HEK293 (cell line): ENCODE measurements at regions not wholly inside any gene's neighbourhood (a gene's known extent, or its start where the extent isn't known, plus 50 kb on each side); places are given as distances from the start of the nearest gene placed in this dataset.
"Not testable (repeated sequence)": the region's sequence is repeated elsewhere in the genome, so short reads cannot be mapped to it uniquely, and the experiment has no call there.

Experiments used
- CTCF ChIA-PET: fragments of 350-600 bp; formaldehyde crosslinking; extraction: SDS; loops from one replicate; lab custom pipeline; 2021; ENCODE audit warnings: antibody characterized with exemption; lab: Yijun Ruan, JAX
- POLR2A ChIA-PET: fragments of 300-600 bp; formaldehyde crosslinking; extraction: SDS; loops from one replicate; lab custom pipeline; 2020; ENCODE audit warnings: antibody characterized with exemption, inconsistent platforms; lab: Yijun Ruan, JAX
- H3K27ac ChIP-seq: fragments of 200-500 bp; sonication (Bioruptor generic); 2 replicates; pipeline ENCODE4 v1.5.1; 2014; ENCODE audit warnings: low read depth, low read length, control low read depth, inconsistent platforms; ENCODE audit errors: extremely low read depth
- H3K36me3 ChIP-seq, 2 experiments: fragments of 200-500 bp in 1 of 2; sonication (Bioruptor generic) in 1 of 2; 1 replicate in 1 of 2; 2 replicates in 1 of 2; pipeline ENCODE4 v1.5.1; 2014 to 2017; ENCODE audit warnings: inconsistent platforms in 2 of 2, low read length in 2 of 2; ENCODE audit not compliant: control insufficient read depth in 2 of 2, insufficient read depth in 1 of 2
- H3K4me1 ChIP-seq: fragments of 200-500 bp; sonication (Bioruptor generic); 2 replicates; pipeline ENCODE4 v1.5.1; 2014; ENCODE audit warnings: mild to moderate bottlenecking, low read length, inconsistent platforms; ENCODE audit not compliant: control insufficient read depth, insufficient read depth
- H3K4me3 ChIP-seq: 2 replicates; pipeline ENCODE4 v1.5.1; 2011; ENCODE audit warnings: low read depth, mild to moderate bottlenecking, control low read depth, low read length, moderate library complexity
- H3K9me3 ChIP-seq: fragments of 200-500 bp; sonication (Bioruptor generic); 2 replicates; pipeline ENCODE4 v1.5.1; 2014; ENCODE audit warnings: low read depth, low read length, inconsistent platforms; ENCODE audit not compliant: control insufficient read depth, insufficient read depth
- IKZF3 ChIP-seq: fragments of 450-650 bp; IDR thresholded peaks from 2 replicates; pipeline ENCODE4 v1.5.0; 2018; ENCODE audit warnings: missing biosample characterization, mild to moderate bottlenecking, missing genetic modification characterization, moderate library complexity
- KLF10 ChIP-seq: fragments of 450-650 bp; IDR thresholded peaks from 2 replicates; pipeline ENCODE4 v1.5.1; 2018; ENCODE audit warnings: missing biosample characterization, mild to moderate bottlenecking, missing genetic modification characterization
- PRDM1 ChIP-seq: fragments of 450-650 bp; formaldehyde crosslinking; IDR thresholded peaks from 2 replicates; pipeline ENCODE4; 2016; ENCODE audit warnings: missing biosample characterization, missing genetic modification characterization
- ZBTB10 ChIP-seq: fragments of 450-650 bp; formaldehyde crosslinking; IDR thresholded peaks from 2 replicates; pipeline ENCODE4 v1.5.1; 2016; ENCODE audit warnings: missing biosample characterization, missing genetic modification characterization
- ZNF140 ChIP-seq: fragments of 450-650 bp; formaldehyde crosslinking; IDR thresholded peaks from 2 replicates; pipeline ENCODE4 v1.5.1; 2016; ENCODE audit warnings: missing biosample characterization, missing genetic modification characterization
- ZNF146 ChIP-seq: fragments of 450-650 bp; formaldehyde crosslinking; IDR thresholded peaks from 2 replicates; pipeline ENCODE4 v1.5.1; 2016; ENCODE audit warnings: missing biosample characterization, missing genetic modification characterization
- ZNF211 ChIP-seq: fragments of 450-650 bp; formaldehyde crosslinking; IDR thresholded peaks from 2 replicates; pipeline ENCODE4 v1.5.1; 2016; ENCODE audit warnings: low read depth, missing biosample characterization, missing genetic modification characterization
- ZNF350 ChIP-seq: fragments of 450-650 bp; formaldehyde crosslinking; IDR thresholded peaks from 2 replicates; pipeline ENCODE4 v1.5.0; 2017; ENCODE audit warnings: missing biosample characterization, mild to moderate bottlenecking, missing genetic modification characterization
- ZNF391 ChIP-seq: fragments of 450-650 bp; formaldehyde crosslinking; IDR thresholded peaks from 2 replicates; pipeline ENCODE4 v1.5.1; 2016; ENCODE audit warnings: low read depth, missing biosample characterization, missing genetic modification characterization, borderline replicate concordance
- ZNF416 ChIP-seq: fragments of 450-650 bp; formaldehyde crosslinking; IDR thresholded peaks from 2 replicates; pipeline ENCODE4 v1.5.1; 2016; ENCODE audit warnings: missing biosample characterization, missing genetic modification characterization
- ZNF449 ChIP-seq: fragments of 450-650 bp; formaldehyde crosslinking; IDR thresholded peaks from 2 replicates; pipeline ENCODE4 v1.5.1; 2017; ENCODE audit warnings: missing biosample characterization, mild to moderate bottlenecking, missing genetic modification characterization, moderate library complexity
- ZNF548 ChIP-seq: fragments of 450-650 bp; formaldehyde crosslinking; IDR thresholded peaks from 2 replicates; pipeline ENCODE4 v1.5.1; 2016; ENCODE audit warnings: missing biosample characterization, missing genetic modification characterization
- ZNF555 ChIP-seq: fragments of 450-650 bp; formaldehyde crosslinking; conservative IDR thresholded peaks from 2 replicates; pipeline ENCODE4 v1.5.1; 2017; ENCODE audit warnings: missing biosample characterization, mild to moderate bottlenecking, missing genetic modification characterization, inconsistent platforms
- ZNF558 ChIP-seq: fragments of 450-650 bp; formaldehyde crosslinking; IDR thresholded peaks from 2 replicates; pipeline ENCODE4 v1.5.1; 2016; ENCODE audit warnings: missing biosample characterization, missing genetic modification characterization
- ZNF585B ChIP-seq: fragments of 450-650 bp; formaldehyde crosslinking; IDR thresholded peaks from 2 replicates; pipeline ENCODE4 v1.5.1; 2016; ENCODE audit warnings: missing biosample characterization, missing genetic modification characterization
- ZNF658 ChIP-seq: fragments of 450-650 bp; formaldehyde crosslinking; IDR thresholded peaks from 2 replicates; pipeline ENCODE4; 2016; ENCODE audit warnings: missing biosample characterization, missing genetic modification characterization
- ZNF660 ChIP-seq: fragments of 450-650 bp; IDR thresholded peaks from 2 replicates; pipeline ENCODE4 v1.5.1; 2018; ENCODE audit warnings: missing biosample characterization, mild to moderate bottlenecking, missing genetic modification characterization
- ZSCAN30 ChIP-seq: fragments of 450-650 bp; IDR thresholded peaks from 2 replicates; pipeline ENCODE4 v1.5.1; 2018; ENCODE audit warnings: missing biosample characterization, mild to moderate bottlenecking, missing genetic modification characterization, moderate library complexity
- TF ChIP-seq, protein P1 (sequence below): fragments of 450-650 bp; formaldehyde crosslinking; IDR thresholded peaks from 2 replicates; pipeline ENCODE4; 2016; ENCODE audit warnings: missing biosample characterization, missing genetic modification characterization

- no peak for TF ChIP-seq ZNF140 (tag by site-specific recombination)
- TF ChIP-seq ZNF658 (tag by site-specific recombination) = no peak
- no peak for TF ChIP-seq IKZF3
- no peak for TF ChIP-seq ZSCAN30 (tag by site-specific recombination)
- TF ChIP-seq, protein P1, sequence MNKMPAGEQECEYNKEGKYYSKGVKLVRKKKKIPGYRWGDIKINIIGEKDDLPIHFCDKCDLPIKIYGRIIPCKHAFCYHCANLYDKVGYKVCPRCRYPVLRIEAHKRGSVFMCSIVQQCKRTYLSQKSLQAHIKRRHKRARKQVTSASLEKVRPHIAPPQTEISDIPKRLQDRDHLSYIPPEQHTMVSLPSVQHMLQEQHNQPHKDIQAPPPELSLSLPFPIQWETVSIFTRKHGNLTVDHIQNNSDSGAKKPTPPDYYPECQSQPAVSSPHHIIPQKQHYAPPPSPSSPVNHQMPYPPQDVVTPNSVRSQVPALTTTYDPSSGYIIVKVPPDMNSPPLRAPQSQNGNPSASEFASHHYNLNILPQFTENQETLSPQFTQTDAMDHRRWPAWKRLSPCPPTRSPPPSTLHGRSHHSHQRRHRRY = no peak
- TF ChIP-seq PRDM1 = no peak
- TF ChIP-seq ZNF548 (tag by site-specific recombination) = no peak
- no peak for TF ChIP-seq ZNF449 (tag by site-specific recombination)
- no peak for TF ChIP-seq ZNF585B (tag by site-specific recombination)
- no peak for TF ChIP-seq ZNF350 (tag by site-specific recombination)
- no peak for TF ChIP-seq ZNF558 (tag by site-specific recombination)
- TF ChIP-seq ZNF660 (tag by site-specific recombination) = no peak
- no peak for TF ChIP-seq ZNF391
- no peak for TF ChIP-seq ZNF416 (tag by site-specific recombination)
- no peak for TF ChIP-seq ZBTB10
- no peak for TF ChIP-seq ZNF211 (tag by site-specific recombination)
- no peak for TF ChIP-seq KLF10 (tag by site-specific recombination)
- TF ChIP-seq ZNF555 = no peak
- TF ChIP-seq, all 188 proteins: peak for 0
- H3K27ac ChIP-seq = no peak overlapping the region
- no peaks in the 10 kb centered on the region for H3K9me3 ChIP-seq
- ChIA-PET CTCF (interaction anchor here (0.6 kb wide), 1 partner anchor 31 kb away, joined by 3 read pairs; no protein-coding TSS in a partner anchor), POLR2A (no interaction called here)
- no peak overlapping the region for H3K4me3 ChIP-seq
- no peaks in the 10 kb centered on the region for H3K4me1 ChIP-seq
- no peaks in the 10 kb centered on the region for H3K36me3 ChIP-seq
These were observed 142.0 kb upstream of the PDE4B start for GRCh38 chr1:65650682-65651081.

DNA sequence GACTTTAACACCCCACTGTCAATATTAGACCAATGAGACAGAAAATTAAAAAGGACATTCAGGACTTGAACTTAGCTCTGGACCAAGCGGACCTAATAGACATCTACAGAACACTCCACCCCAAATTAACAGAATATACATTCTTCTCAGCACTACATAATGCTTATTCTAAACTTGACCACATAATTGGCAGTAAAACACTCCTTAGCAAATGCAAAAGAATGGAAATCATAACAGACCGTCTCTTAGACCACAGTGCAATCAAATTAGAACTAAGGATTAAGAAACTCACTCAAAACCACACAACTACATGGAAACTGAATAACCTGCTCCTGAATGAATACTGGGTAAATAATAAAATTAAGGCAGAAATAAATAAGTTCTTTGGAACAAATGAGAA lies 138.2 kb upstream of the PDE4B start:
- H3K9me3 ChIP-seq, CTCF ChIA-PET, H3K36me3 ChIP-seq, POLR2A ChIA-PET, H3K4me1 ChIP-seq, H3K4me3 ChIP-seq, H3K27ac ChIP-seq: not testable (repeated sequence)

DNA sequence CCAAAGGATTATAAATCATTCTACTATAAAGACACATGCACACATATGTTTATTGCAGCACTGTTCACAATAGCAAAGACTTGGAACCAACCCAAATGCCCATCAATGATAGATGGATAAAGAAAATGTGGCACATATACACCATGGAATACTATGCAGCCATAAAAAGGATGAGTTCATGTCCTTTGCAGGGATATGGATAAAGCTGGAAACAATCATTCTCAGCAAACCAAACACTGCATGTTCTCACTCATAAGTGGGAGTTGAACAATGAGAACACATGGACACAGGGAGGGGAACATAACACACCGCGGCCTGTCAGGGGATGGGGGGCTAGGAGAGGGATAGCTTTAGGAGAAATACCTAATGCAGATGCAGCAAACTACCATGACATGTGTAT lies 135.1 kb upstream of the PDE4B start:
- POLR2A ChIA-PET, CTCF ChIA-PET, H3K4me1 ChIP-seq, H3K36me3 ChIP-seq: not testable (repeated sequence)
- peak; percentile 74 for TF ChIP-seq ZNF146 (tag by site-specific recombination)
- TF ChIP-seq, all 188 proteins: peak for 1; not testable (repeated sequence) for 187
- not testable (repeated sequence) for H3K4me3 ChIP-seq, H3K9me3 ChIP-seq, H3K27ac ChIP-seq
